Endothelial cell of umbilical vein (primary cell): ENCODE measurements at regions not wholly inside any gene's neighbourhood (a gene's known extent, or its start where the extent isn't known, plus 50 kb on each side); places are given as distances from the start of the nearest gene placed in this dataset.

ENCODE experiments used
- BruUV-seq: library from RNA; stranded (reverse); fragments of 400-500 nt; replicated peaks from 2 replicates; lab custom pipeline; 2021; lab: Mats Ljungman, UMichigan
- CTCF ChIA-PET: fragments of 300-600, 350-600 bp; sonication (Branson Sonifier 250); formaldehyde crosslinking; loops from one replicate; lab custom pipeline; 2021; ENCODE audit warnings: antibody characterized with exemption, inconsistent platforms; lab: Charles Lee
- POLR2A ChIA-PET: fragments of 300-600, 350-600 bp; sonication (Branson Sonifier 250); formaldehyde crosslinking; loops from one replicate; lab custom pipeline; 2021; ENCODE audit warnings: antibody characterized with exemption, inconsistent platforms; lab: Charles Lee
- DNase-seq: peaks from one replicate; pipeline ENCODE4 v3.0.0-alpha.2; 2011; ENCODE audit warnings: low read depth, low spot score
- FAIRE-seq: peaks from 2 replicates; lab custom pipeline; 2011; peaks lifted over from hg19 to GRCh38; lab: Jason Lieb, UNC
- H2AFZ ChIP-seq: 2 replicates; pipeline ENCODE4 v1.6.0; 2012; ENCODE audit warnings: low read depth, low read length, control low read depth, inconsistent platforms
- H3K27ac ChIP-seq: 2 replicates; pipeline ENCODE4 v1.5.1; 2011; ENCODE audit warnings: low read depth, mild to moderate bottlenecking, control low read depth, low read length, moderate library complexity; ENCODE audit not compliant: insufficient read depth
- H3K27me3 ChIP-seq, 2 experiments: 2 replicates each; pipeline versions ENCODE4 v1.6.0 to v1.6.1; 2011; ENCODE audit warnings: low read length in 2 of 2, mixed read lengths in 1 of 2; ENCODE audit not compliant: control insufficient read depth in 2 of 2, insufficient read depth in 2 of 2
- H3K36me3 ChIP-seq, 2 experiments: 2 replicates in 1 of 2; 3 replicates in 1 of 2; pipeline ENCODE4 v1.5.1; 2011; ENCODE audit warnings: low read length in 2 of 2, mild to moderate bottlenecking in 1 of 2, moderate library complexity in 1 of 2; ENCODE audit not compliant: control insufficient read depth in 2 of 2, insufficient read depth in 2 of 2; ENCODE audit errors: extremely low read depth in 1 of 2
- H3K4me1 ChIP-seq: 3 replicates; pipeline ENCODE4 v1.5.1; 2011; ENCODE audit warnings: mild to moderate bottlenecking, low read length; ENCODE audit not compliant: control insufficient read depth, insufficient read depth; ENCODE audit errors: extremely low read depth
- H3K4me2 ChIP-seq: 2 replicates; pipeline ENCODE4 v1.6.1; 2011; ENCODE audit warnings: low read length, control low read depth, mixed read lengths; ENCODE audit not compliant: insufficient read depth
- H3K4me3 ChIP-seq, 3 experiments: fragments of 200-600 bp in 1 of 3; sonication (generic), shearing (Covaris generic) in 1 of 3; replicated peaks in 1 of 3; 2 replicates each; pipeline ENCODE4 v1.5.1; 2011 to 2016; ENCODE audit warnings: control low read depth in 3 of 3, low read length in 3 of 3, mild to moderate bottlenecking in 2 of 3, inconsistent platforms in 1 of 3, low read depth in 1 of 3, moderate library complexity in 1 of 3; ENCODE audit not compliant: insufficient read depth in 1 of 3
- H3K79me2 ChIP-seq: 2 replicates; pipeline ENCODE4 v1.6.0; 2012; ENCODE audit warnings: low read length, inconsistent platforms; ENCODE audit not compliant: control insufficient read depth, insufficient read depth
- H3K9ac ChIP-seq: replicated peaks from 2 replicates; pipeline ENCODE3; 2011; ENCODE audit warnings: low read length, control low read depth; ENCODE audit not compliant: insufficient read depth; ENCODE audit errors: extremely low read depth
- H3K9me1 ChIP-seq: replicated peaks from 3 replicates; pipeline ENCODE4 v1.6.0; 2011; ENCODE audit warnings: mild to moderate bottlenecking, low read length; ENCODE audit not compliant: control insufficient read depth, insufficient read depth; ENCODE audit errors: extremely low read depth
- H3K9me3 ChIP-seq: replicated peaks from 2 replicates; pipeline ENCODE4 v1.5.1; 2012; ENCODE audit warnings: low read length, inconsistent platforms; ENCODE audit not compliant: control insufficient read depth, insufficient read depth
- H4K20me1 ChIP-seq: replicated peaks from 2 replicates; pipeline ENCODE3; 2011; ENCODE audit warnings: mild to moderate bottlenecking, low read length; ENCODE audit not compliant: control insufficient read depth, insufficient read depth; ENCODE audit errors: extremely low read depth
- FOS ChIP-seq: IDR thresholded peaks from 2 replicates; pipeline ENCODE4 v1.6.1; 2011; ENCODE audit warnings: mild to moderate bottlenecking, low read length, moderate library complexity, borderline replicate concordance; ENCODE audit not compliant: insufficient read depth
- MYC ChIP-seq: IDR thresholded peaks from one replicate; pipeline ENCODE4 v1.6.1; 2011; ENCODE audit warnings: mild to moderate bottlenecking, low read depth, low read length
- POLR2AphosphoS5 ChIP-seq: IDR thresholded peaks from 2 replicates; pipeline ENCODE4 v1.6.1; 2012; ENCODE audit warnings: low read depth, mild to moderate bottlenecking, control low read depth, low read length, moderate library complexity; ENCODE audit not compliant: insufficient read depth
- dilution Hi-C: fragments of 300-500 bp; cut with MboI; formaldehyde crosslinking; loops from one replicate; pipeline ENCODE4 v1.15.0; 2019; ENCODE audit warnings: low sequenced_read_pairs; ENCODE audit not compliant: extremely low pct_ligation_motif_present
- intact Hi-C: fragments of 100-400 bp; cut with micrococcal nuclease; formaldehyde crosslinking; loops from one replicate; pipeline ENCODE4 v1.10.0; 2022
- TF ChIP-seq, protein P1 (sequence below): IDR thresholded peaks from 2 replicates; pipeline ENCODE4 v1.6.1; 2011; ENCODE audit not compliant: insufficient read depth, insufficient read length
- TF ChIP-seq, protein P2 (sequence below), 2 donors: IDR thresholded peaks; 1 replicate in 1 of 2; 2 replicates in 1 of 2; pipeline ENCODE4 v1.5.1; 2011; ENCODE audit warnings: low read length in 2 of 2, mild to moderate bottlenecking in 2 of 2, moderate library complexity in 2 of 2, control low read depth in 1 of 2, inconsistent platforms in 1 of 2, low read depth in 1 of 2; ENCODE audit not compliant: insufficient read depth in 1 of 2; ENCODE audit errors: extremely low read depth in 1 of 2

DNA sequence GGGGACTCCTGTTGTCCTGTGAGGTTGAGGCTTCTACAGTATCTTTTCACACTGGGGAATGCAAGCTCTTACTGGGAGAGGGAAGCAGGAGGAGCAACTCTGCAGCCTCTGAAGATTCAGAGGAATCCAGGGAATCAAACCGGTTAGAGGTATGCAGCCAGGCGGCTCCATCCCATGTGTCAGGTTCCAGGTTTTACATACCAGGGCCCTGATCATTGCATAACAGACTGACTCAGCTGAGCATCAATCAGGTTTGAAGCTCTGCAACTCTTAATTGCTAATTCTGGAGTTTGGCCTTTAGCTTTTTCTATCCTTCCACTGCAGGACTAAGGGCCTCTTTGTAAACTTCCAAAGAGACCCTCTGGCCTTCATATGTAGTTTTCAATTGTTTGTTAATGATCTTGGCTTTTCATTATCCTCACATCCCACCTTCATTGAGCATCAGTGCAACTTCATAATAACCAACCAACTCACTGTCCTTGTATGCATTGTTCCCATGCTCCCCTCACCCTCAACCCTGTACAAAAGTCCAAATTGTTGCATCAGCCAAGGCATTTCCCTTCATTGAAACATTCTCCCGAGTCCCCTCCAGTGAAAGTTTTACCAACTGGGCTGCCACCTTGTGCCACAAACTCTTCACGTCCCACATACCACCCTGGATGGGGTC is 59.7 kb upstream of the DHX40 start:
- Histone ChIP-seq H3K27me3 (no peaks in the 10 kb centered on the region), H3K27ac (no peak overlapping the region), H3K9me1 (no peaks in the 10 kb centered on the region), H3K4me2 (no peak overlapping the region), H4K20me1 (no peaks in the 10 kb centered on the region), H3K36me3 (no peaks in the 10 kb centered on the region), H3K9me3 (no peaks in the 10 kb centered on the region), H2AFZ (no peak overlapping the region), H3K4me3 (no peak overlapping the region), H3K79me2 (no peaks in the 10 kb centered on the region), H3K4me1 (no peaks in the 10 kb centered on the region), H3K9ac (no peak overlapping the region)
- intact Hi-C loops, result no loop called here
- dilution Hi-C loops, result no loop called here
- TF ChIP-seq, protein P1, sequence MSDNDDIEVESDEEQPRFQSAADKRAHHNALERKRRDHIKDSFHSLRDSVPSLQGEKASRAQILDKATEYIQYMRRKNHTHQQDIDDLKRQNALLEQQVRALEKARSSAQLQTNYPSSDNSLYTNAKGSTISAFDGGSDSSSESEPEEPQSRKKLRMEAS, result no peak
- TF ChIP-seq POLR2AphosphoS5 (no peak), FOS (no peak), MYC (no peak)
- TF ChIP-seq, protein P2, sequence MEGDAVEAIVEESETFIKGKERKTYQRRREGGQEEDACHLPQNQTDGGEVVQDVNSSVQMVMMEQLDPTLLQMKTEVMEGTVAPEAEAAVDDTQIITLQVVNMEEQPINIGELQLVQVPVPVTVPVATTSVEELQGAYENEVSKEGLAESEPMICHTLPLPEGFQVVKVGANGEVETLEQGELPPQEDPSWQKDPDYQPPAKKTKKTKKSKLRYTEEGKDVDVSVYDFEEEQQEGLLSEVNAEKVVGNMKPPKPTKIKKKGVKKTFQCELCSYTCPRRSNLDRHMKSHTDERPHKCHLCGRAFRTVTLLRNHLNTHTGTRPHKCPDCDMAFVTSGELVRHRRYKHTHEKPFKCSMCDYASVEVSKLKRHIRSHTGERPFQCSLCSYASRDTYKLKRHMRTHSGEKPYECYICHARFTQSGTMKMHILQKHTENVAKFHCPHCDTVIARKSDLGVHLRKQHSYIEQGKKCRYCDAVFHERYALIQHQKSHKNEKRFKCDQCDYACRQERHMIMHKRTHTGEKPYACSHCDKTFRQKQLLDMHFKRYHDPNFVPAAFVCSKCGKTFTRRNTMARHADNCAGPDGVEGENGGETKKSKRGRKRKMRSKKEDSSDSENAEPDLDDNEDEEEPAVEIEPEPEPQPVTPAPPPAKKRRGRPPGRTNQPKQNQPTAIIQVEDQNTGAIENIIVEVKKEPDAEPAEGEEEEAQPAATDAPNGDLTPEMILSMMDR (IDR thresholded peaks at IDR 0.05; ENCODE audit: extremely low read depth in 1 of 2, insufficient read depth in 1 of 2, low read depth in 1 of 2, low read length in 2 of 2), result no peak
- no TSS peak for BruUV-seq
- no peak for DNase-seq
- ChIA-PET POLR2A (no interaction called here), CTCF (interaction anchor here (1.1 kb wide), 1 partner anchor 9 kb away, joined by 3 read pairs; no protein-coding TSS in a partner anchor)
- no peak for FAIRE-seq
